Natural killer cell treated with Interleukin-12 subunit alpha and Interleukin-12 subunit beta and Interleukin-15 and Interleukin-18, amount 100 ng/mL, for 72 hours (primary cell): ENCODE measurements at regions not wholly inside any gene's neighbourhood (a gene's known extent, or its start where the extent isn't known, plus 50 kb on each side); places are given as distances from the start of the nearest gene placed in this dataset.
"Not testable (repeated sequence)": the region's sequence is repeated elsewhere in the genome, so short reads cannot be mapped to it uniquely, and the experiment has no call there.

Experiments
- ATAC-seq, 2 donors: fragments of 150-1000 bp; cut with Tn5 transposase in 1 of 2; sonication (Bioruptor Pico), chemical (Tn5 transposase) in 1 of 2; 2 replicates each; pipeline ENCODE4 v1.10.0; 2021
- DNase-seq: peaks from one replicate; pipeline ENCODE4 v3.0.0; 2022; ENCODE audit warnings: low spot score
- H3K27ac Mint-ChIP-seq, 2 donors: 1 replicate in 1 of 2; 2 replicates in 1 of 2; pipeline ENCODE4 v1.8.0; 2022; ENCODE audit warnings: mixed read lengths in 2 of 2, mild to moderate bottlenecking in 1 of 2, moderate library complexity in 1 of 2
- H3K27me3 Mint-ChIP-seq, 2 donors: 1 replicate in 1 of 2; 2 replicates in 1 of 2; pipeline ENCODE4 v1.8.0; 2022; ENCODE audit warnings: mixed read lengths in 2 of 2
- H3K36me3 Mint-ChIP-seq: one replicate; pipeline ENCODE4 v1.8.0; 2022; ENCODE audit warnings: mixed read lengths
- H3K4me1 Mint-ChIP-seq, 2 donors: 1 replicate in 1 of 2; 2 replicates in 1 of 2; pipeline ENCODE4 v1.8.0; 2022; ENCODE audit warnings: low read depth in 2 of 2, mixed read lengths in 2 of 2, mild to moderate bottlenecking in 1 of 2
- H3K4me3 Mint-ChIP-seq: one replicate; pipeline ENCODE4 v1.8.0; 2022; ENCODE audit warnings: mixed read lengths
- H3K9me3 Mint-ChIP-seq: 2 replicates; pipeline ENCODE4 v1.8.0; 2022; ENCODE audit warnings: mixed read lengths

- no peaks in the 10 kb centered on the region for H3K4me1 Mint-ChIP-seq
- H3K9me3 Mint-ChIP-seq, result no peaks in the 10 kb centered on the region
- no peak for DNase-seq
- no peak overlapping the region for H3K27ac Mint-ChIP-seq
- no peak overlapping the region for H3K4me3 Mint-ChIP-seq
- H3K36me3 Mint-ChIP-seq, result no peaks in the 10 kb centered on the region
- peaks cover 29 to 32% of the 10 kb centered on the region in 2 donors for H3K27me3 Mint-ChIP-seq
- ATAC-seq, result no peak
Observed at GRCh38 chr1:94668528-94668927, 127.0 kb upstream of the F3 start.

GRCh38 chr1:94667818-94668217, 126.3 kb upstream of the F3 start:
- Mint-ChIP-seq H3K4me1 (no peaks in the 10 kb centered on the region), H3K9me3 (no peaks in the 10 kb centered on the region), H3K27me3 (peaks cover 29 to 32% of the 10 kb centered on the region in 2 donors), H3K27ac (no peak overlapping the region), H3K36me3 (no peaks in the 10 kb centered on the region), H3K4me3 (no peak overlapping the region)
- peak in 1 of 2 donors; percentile 6 for ATAC-seq
- DNase-seq, result no peak

- no peaks in the 10 kb centered on the region for H3K36me3 Mint-ChIP-seq
- ATAC-seq (no peak), DNase-seq (no peak)
- H3K4me1 Mint-ChIP-seq, result no peaks in the 10 kb centered on the region
- peaks cover 27 to 32% of the 10 kb centered on the region in 2 donors for H3K27me3 Mint-ChIP-seq
- no peaks in the 10 kb centered on the region for H3K9me3 Mint-ChIP-seq
- no peak overlapping the region for H3K27ac Mint-ChIP-seq
- H3K4me3 Mint-ChIP-seq, result no peak overlapping the region
Observed at GRCh38 chr1:94666797-94667196, 125.2 kb upstream of the F3 start.

GRCh38 chr1:94661431-94661932, 119.9 kb upstream of the F3 start:
- no peak for DNase-seq
- Mint-ChIP-seq H3K27ac (no peak overlapping the region), H3K27me3 (peaks cover 13 to 15% of the 10 kb centered on the region in 2 donors), H3K4me3 (no peak overlapping the region), H3K4me1 (no peaks in the 10 kb centered on the region), H3K9me3 (no peaks in the 10 kb centered on the region), H3K36me3 (no peaks in the 10 kb centered on the region)
- ATAC-seq, result no peak

- Mint-ChIP-seq H3K9me3 (no peaks in the 10 kb centered on the region), H3K36me3 (no peaks in the 10 kb centered on the region), H3K27ac (no peak overlapping the region), H3K4me1 (no peaks in the 10 kb centered on the region), H3K4me3 (no peak overlapping the region), H3K27me3 (peaks cover 14 to 15% of the 10 kb centered on the region in 2 donors)
- DNase-seq (no peak), ATAC-seq (no peak)
Observed at GRCh38 chr1:94660994-94661393, 119.4 kb upstream of the F3 start.

- Mint-ChIP-seq H3K27me3 (peaks cover 14 to 15% of the 10 kb centered on the region in 2 donors), H3K4me1 (no peaks in the 10 kb centered on the region), H3K27ac (no peak overlapping the region), H3K4me3 (no peak overlapping the region), H3K36me3 (no peaks in the 10 kb centered on the region), H3K9me3 (no peaks in the 10 kb centered on the region)
- DNase-seq (no peak), ATAC-seq (no peak)
Observed at GRCh38 chr1:94660258-94660657, 118.7 kb upstream of the F3 start.

GRCh38 chr1:94659202-94659601, 117.6 kb upstream of the F3 start:
- not testable (repeated sequence) for H3K9me3 Mint-ChIP-seq, H3K4me1 Mint-ChIP-seq, H3K4me3 Mint-ChIP-seq, H3K27ac Mint-ChIP-seq, ATAC-seq, H3K36me3 Mint-ChIP-seq, DNase-seq
- H3K27me3 Mint-ChIP-seq, result peaks cover 11 to 15% of the 10 kb centered on the region in 2 donors

GRCh38 chr1:94658221-94658620, 116.7 kb upstream of the F3 start:
- no peak overlapping the region for H3K27ac Mint-ChIP-seq
- DNase-seq (no peak), ATAC-seq (no peak)
- no peaks in the 10 kb centered on the region for H3K9me3 Mint-ChIP-seq
- H3K27me3 Mint-ChIP-seq, result peaks cover 11 to 19% of the 10 kb centered on the region in 2 donors
- no peaks in the 10 kb centered on the region for H3K36me3 Mint-ChIP-seq
- no peak overlapping the region for H3K4me3 Mint-ChIP-seq
- peaks cover 0 to 4% of the 10 kb centered on the region in 2 donors for H3K4me1 Mint-ChIP-seq

- not testable (repeated sequence) for H3K36me3 Mint-ChIP-seq, ATAC-seq, H3K9me3 Mint-ChIP-seq, DNase-seq, H3K27ac Mint-ChIP-seq, H3K4me3 Mint-ChIP-seq, H3K4me1 Mint-ChIP-seq
- H3K27me3 Mint-ChIP-seq, result peaks cover 11 to 20% of the 10 kb centered on the region in 2 donors
Observed at GRCh38 chr1:94657776-94658175, 116.2 kb upstream of the F3 start.

GRCh38 chr1:94656967-94657366, 115.4 kb upstream of the F3 start:
- H3K27me3 Mint-ChIP-seq, result peaks cover 11 to 19% of the 10 kb centered on the region in 2 donors
- H3K9me3 Mint-ChIP-seq, result no peaks in the 10 kb centered on the region
- H3K36me3 Mint-ChIP-seq, result no peaks in the 10 kb centered on the region
- no peak overlapping the region for H3K27ac Mint-ChIP-seq
- ATAC-seq, result no peak
- no peak for DNase-seq
- no peak overlapping the region for H3K4me3 Mint-ChIP-seq
- H3K4me1 Mint-ChIP-seq, result peaks cover 0 to 4% of the 10 kb centered on the region in 2 donors

GRCh38 chr1:94654919-94655318, 113.4 kb upstream of the F3 start:
- DNase-seq, result no peak
- H3K4me3 Mint-ChIP-seq, result no peak overlapping the region
- H3K36me3 Mint-ChIP-seq, result no peaks in the 10 kb centered on the region
- no peaks in the 10 kb centered on the region for H3K9me3 Mint-ChIP-seq
- peaks cover 12 to 19% of the 10 kb centered on the region in 2 donors for H3K27me3 Mint-ChIP-seq
- peak in 1 of 2 donors; percentile 32 for ATAC-seq
- peaks cover 0 to 4% of the 10 kb centered on the region in 2 donors for H3K4me1 Mint-ChIP-seq
- no peak overlapping the region for H3K27ac Mint-ChIP-seq

GRCh38 chr1:94654459-94654858, 112.9 kb upstream of the F3 start:
- Mint-ChIP-seq H3K27ac (no peak overlapping the region), H3K9me3 (no peaks in the 10 kb centered on the region), H3K4me3 (no peak overlapping the region), H3K4me1 (peaks cover 0 to 4% of the 10 kb centered on the region in 2 donors), H3K27me3 (peaks cover 8 to 15% of the 10 kb centered on the region in 2 donors), H3K36me3 (no peaks in the 10 kb centered on the region)
- DNase-seq, result no peak
- ATAC-seq, result no peak

- ATAC-seq, result no peak
- no peaks in the 10 kb centered on the region for H3K9me3 Mint-ChIP-seq
- no peak overlapping the region for H3K4me3 Mint-ChIP-seq
- H3K27me3 Mint-ChIP-seq, result peaks cover 5 to 12% of the 10 kb centered on the region in 2 donors
- H3K27ac Mint-ChIP-seq, result no peak overlapping the region
- DNase-seq, result no peak
- peaks cover 0 to 4% of the 10 kb centered on the region in 2 donors for H3K4me1 Mint-ChIP-seq
- H3K36me3 Mint-ChIP-seq, result no peaks in the 10 kb centered on the region
Observed at GRCh38 chr1:94654031-94654430, 112.5 kb upstream of the F3 start.

- Mint-ChIP-seq H3K36me3 (no peaks in the 10 kb centered on the region), H3K9me3 (no peaks in the 10 kb centered on the region), H3K4me1 (peaks cover 0 to 4% of the 10 kb centered on the region in 2 donors), H3K27me3 (peaks cover 5 to 14% of the 10 kb centered on the region in 2 donors), H3K27ac (no peak overlapping the region), H3K4me3 (no peak overlapping the region)
- DNase-seq, result no peak
- no peak for ATAC-seq
Observed at GRCh38 chr1:94653454-94653853, 111.9 kb upstream of the F3 start.

GRCh38 chr1:94651076-94651475, 109.5 kb upstream of the F3 start:
- peaks cover 13 to 21% of the 10 kb centered on the region in 2 donors for H3K27me3 Mint-ChIP-seq
- H3K4me3 Mint-ChIP-seq, result no peak overlapping the region
- DNase-seq (no peak), ATAC-seq (no peak)
- no peaks in the 10 kb centered on the region for H3K9me3 Mint-ChIP-seq
- peaks cover 0 to 4% of the 10 kb centered on the region in 2 donors for H3K4me1 Mint-ChIP-seq
- no peak overlapping the region for H3K27ac Mint-ChIP-seq
- no peaks in the 10 kb centered on the region for H3K36me3 Mint-ChIP-seq
